Loucy (cell line): ENCODE measurements at regions not wholly inside any gene's neighbourhood (a gene's known extent, or its start where the extent isn't known, plus 50 kb on each side); places are given as distances from the start of the nearest gene placed in this dataset.

Experiments
- CTCF ChIP-seq: fragments of 200-600 bp; sonication (generic); conservative IDR thresholded peaks from 2 replicates; pipeline ENCODE4 v1.5.1; 2014; ENCODE audit warnings: mild to moderate bottlenecking, antibody characterized with exemption, low read length
- EZH2phosphoT487 ChIP-seq: fragments of 200-600 bp; IDR thresholded peaks from 2 replicates; pipeline ENCODE4 v1.6.1; 2018; ENCODE audit warnings: antibody characterized with exemption, mild to moderate bottlenecking, moderate library complexity, borderline replicate concordance

DNA sequence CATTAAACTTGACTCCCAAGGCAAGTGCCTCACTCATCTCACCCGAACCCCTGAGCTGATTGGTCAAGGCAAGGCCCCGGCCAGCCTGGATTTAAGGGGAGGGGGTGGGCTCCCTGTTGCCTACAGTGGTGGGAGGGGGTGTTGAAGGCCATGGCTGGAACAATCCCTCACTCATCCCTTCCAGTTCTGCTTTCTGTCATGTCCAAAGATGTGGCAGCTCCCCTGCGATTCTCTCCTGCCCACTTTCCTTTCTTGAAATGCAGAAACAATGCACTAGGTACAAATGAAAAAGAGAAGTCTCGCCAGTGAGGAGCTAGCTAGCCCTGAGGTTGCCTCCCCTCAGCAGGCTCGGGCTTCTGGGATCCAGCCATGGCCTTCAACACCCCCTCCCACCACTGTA, 240.9 kb downstream of the SYK start:
- no peak for TF ChIP-seq CTCF
- TF ChIP-seq EZH2phosphoT487 = no peak
